ENCODE measurements at regions not wholly inside any gene's neighbourhood (a gene's known extent, or its start where the extent isn't known, plus 50 kb on each side); places are given as distances from the start of the nearest gene placed in this dataset.
"Not testable (repeated sequence)": the region's sequence is repeated elsewhere in the genome, so short reads cannot be mapped to it uniquely, and the experiment has no call there.

GRCh38 chr18:29378651-29379136, 1201.8 kb upstream of the CDH2 start:
- no peak for DNase-seq (ENCODE audit: low spot score)

GRCh38 chr18:29377346-29377745, 1200.4 kb upstream of the CDH2 start:
- DNase-seq (ENCODE audit: low spot score) = no peak

- DNase-seq (ENCODE audit: low spot score) = no peak
These were observed 1196.1 kb upstream of the CDH2 start for GRCh38 chr18:29373000-29373399.

- no peak for DNase-seq (ENCODE audit: low spot score)
These were observed 1184.9 kb upstream of the CDH2 start for GRCh38 chr18:29361843-29362242.

GRCh38 chr18:29360659-29361058, 1183.7 kb upstream of the CDH2 start:
- not testable (repeated sequence) for DNase-seq (ENCODE audit: low spot score)

GRCh38 chr18:29359222-29359621, 1182.3 kb upstream of the CDH2 start:
- not testable (repeated sequence) for DNase-seq (ENCODE audit: low spot score)

GRCh38 chr18:29351171-29351570, 1174.2 kb upstream of the CDH2 start:
- no peak for DNase-seq (ENCODE audit: low spot score)

- no peak for DNase-seq (ENCODE audit: low spot score)
These were observed 1152.0 kb upstream of the CDH2 start for GRCh38 chr18:29328932-29329331.

GRCh38 chr18:29326214-29326613, 1149.3 kb upstream of the CDH2 start:
- no peak for DNase-seq (ENCODE audit: low spot score)

- DNase-seq (ENCODE audit: low spot score) = no peak
These were observed 1144.6 kb upstream of the CDH2 start for GRCh38 chr18:29321561-29321960.

GRCh38 chr18:29313312-29313711, 1136.4 kb upstream of the CDH2 start:
- DNase-seq (ENCODE audit: low spot score) = no peak

GRCh38 chr18:29311580-29311979, 1134.7 kb upstream of the CDH2 start:
- no peak for DNase-seq (ENCODE audit: low spot score)

GRCh38 chr18:29309366-29309765, 1132.4 kb upstream of the CDH2 start:
- no peak for DNase-seq (ENCODE audit: low spot score)

- no peak for DNase-seq (ENCODE audit: low spot score)
These were observed 1131.1 kb upstream of the CDH2 start for GRCh38 chr18:29307982-29308381.

GRCh38 chr18:29307231-29307630, 1130.3 kb upstream of the CDH2 start:
- DNase-seq (ENCODE audit: low spot score) = no peak

GRCh38 chr18:29305516-29305915, 1128.6 kb upstream of the CDH2 start:
- DNase-seq (ENCODE audit: low spot score) = no peak

GRCh38 chr18:29301048-29301447, 1124.1 kb upstream of the CDH2 start:
- DNase-seq (ENCODE audit: low spot score) = no peak

GRCh38 chr18:29285471-29285870, 1108.5 kb upstream of the CDH2 start:
- no peak for DNase-seq (ENCODE audit: low spot score)

GRCh38 chr18:29271501-29271900, 1094.6 kb upstream of the CDH2 start:
- DNase-seq (ENCODE audit: low spot score) = no peak

- no peak for DNase-seq (ENCODE audit: low spot score)
These were observed 1082.9 kb upstream of the CDH2 start for GRCh38 chr18:29259838-29260237.

GRCh38 chr18:29254123-29254522, 1077.2 kb upstream of the CDH2 start:
- no peak for DNase-seq (ENCODE audit: low spot score)

GRCh38 chr18:29251681-29252080, 1074.8 kb upstream of the CDH2 start:
- DNase-seq (ENCODE audit: low spot score) = no peak

- DNase-seq (ENCODE audit: low spot score) = no peak
These were observed 1073.9 kb upstream of the CDH2 start for GRCh38 chr18:29250843-29251242.

- DNase-seq (ENCODE audit: low spot score) = no peak
These were observed 1073.3 kb upstream of the CDH2 start for GRCh38 chr18:29250259-29250658.

GRCh38 chr18:29248805-29249204, 1071.9 kb upstream of the CDH2 start:
- no peak for DNase-seq (ENCODE audit: low spot score)
